Endodermal cell (in vitro differentiated cells): ENCODE measurements at regions not wholly inside any gene's neighbourhood (a gene's known extent, or its start where the extent isn't known, plus 50 kb on each side); places are given as distances from the start of the nearest gene placed in this dataset.

Source experiments
- DNase-seq: peaks from one replicate; pipeline ENCODE4 v3.0.0-alpha.2; 2017
- H3K27ac ChIP-seq: 2 replicates; pipeline ENCODE4 v1.5.1; 2013; ENCODE audit warnings: mild to moderate bottlenecking, low read depth, low read length, moderate library complexity
- H3K27me3 ChIP-seq: 2 replicates; pipeline ENCODE4 v1.6.1; 2013; ENCODE audit warnings: mild to moderate bottlenecking, low read length, moderate library complexity; ENCODE audit not compliant: insufficient read depth, control insufficient read depth, poor library complexity, severe bottlenecking
- H3K36me3 ChIP-seq: 2 replicates; pipeline ENCODE4 v1.7.0; 2013; ENCODE audit warnings: mild to moderate bottlenecking, low read length, moderate library complexity; ENCODE audit not compliant: control insufficient read depth, insufficient read depth
- H3K4me1 ChIP-seq: one replicate; pipeline ENCODE4 v1.7.0; 2013; ENCODE audit warnings: low read length; ENCODE audit not compliant: control insufficient read depth, insufficient read depth
- H3K4me3 ChIP-seq: 2 replicates; pipeline ENCODE4 v1.5.1; 2013; ENCODE audit warnings: mild to moderate bottlenecking, low read length, moderate library complexity
- H3K9ac ChIP-seq: 2 replicates; pipeline ENCODE4 v1.6.1; 2013; ENCODE audit warnings: mild to moderate bottlenecking, low read length, moderate library complexity; ENCODE audit not compliant: poor library complexity, severe bottlenecking; ENCODE audit errors: extremely low read depth
- H3K9me3 ChIP-seq: 2 replicates; pipeline ENCODE4 v1.6.1; 2013; ENCODE audit warnings: mild to moderate bottlenecking, low read length, moderate library complexity; ENCODE audit not compliant: control insufficient read depth
- H3K27ac Mint-ChIP-seq: 2 replicates; pipeline ENCODE4 v1.8.0; 2020; ENCODE audit warnings: mixed read lengths
- H3K27me3 Mint-ChIP-seq: 2 replicates; pipeline ENCODE4 v1.8.0; 2021; ENCODE audit warnings: mild to moderate bottlenecking, mixed read lengths; ENCODE audit not compliant: insufficient read depth
- H3K36me3 Mint-ChIP-seq: 2 replicates; pipeline ENCODE4 v1.8.0; 2020; ENCODE audit warnings: low read depth, mixed read lengths
- H3K4me1 Mint-ChIP-seq: 2 replicates; pipeline ENCODE4 v1.8.0; 2020; ENCODE audit warnings: mixed read lengths
- H3K4me3 Mint-ChIP-seq: 2 replicates; pipeline ENCODE4 v1.8.0; 2020; ENCODE audit warnings: mild to moderate bottlenecking, moderate library complexity, mixed read lengths
- H3K9me3 Mint-ChIP-seq: 2 replicates; pipeline ENCODE4 v1.8.0; 2020; ENCODE audit warnings: mild to moderate bottlenecking, mixed read lengths
- CTCF ChIP-seq: fragments of 200-600 bp; sonication (generic); conservative IDR thresholded peaks from 2 replicates; pipeline ENCODE4 v1.5.0; 2021; ENCODE audit warnings: antibody characterized with exemption, mild to moderate bottlenecking
- WGBS, 2 experiments: methylation state at CpG; one replicate each; pipeline versions ENCODE4 v1.1.5 to v1.1.7; 2013; ENCODE audit warnings: missing lambda C conversion rate in 2 of 2, mixed read lengths in 1 of 2; ENCODE audit not compliant: insufficient coverage in 1 of 2, insufficient read length in 1 of 2; 5-methylcytosine and 5-hydroxymethylcytosine counted together

GRCh38 chr2:14340703-14341102, 291.8 kb upstream of the LRATD1 start:
- no peaks in the 10 kb centered on the region for H3K27me3 Mint-ChIP-seq
- no peaks in the 10 kb centered on the region for H3K36me3 Mint-ChIP-seq
- H3K9me3 Mint-ChIP-seq, result peaks cover 3% of the 10 kb centered on the region
- Histone ChIP-seq H3K36me3 (no peaks in the 10 kb centered on the region), H3K27ac (no peak overlapping the region), H3K9ac (no peak overlapping the region), H3K4me1 (no peaks in the 10 kb centered on the region), H3K27me3 (no peaks in the 10 kb centered on the region), H3K4me3 (no peak overlapping the region), H3K9me3 (no peaks in the 10 kb centered on the region)
- TF ChIP-seq CTCF, result no peak
- H3K4me1 Mint-ChIP-seq, result no peaks in the 10 kb centered on the region
- 99 to 100% methylated on average over 2 to 3 of the region's 3 CpGs for WGBS, 2 experiments
- DNase-seq, result no peak
- H3K4me3 Mint-ChIP-seq, result no peak overlapping the region
- H3K27ac Mint-ChIP-seq, result no peak overlapping the region

GRCh38 chr2:14342313-14342712, 290.2 kb upstream of the LRATD1 start:
- Histone ChIP-seq H3K9ac (no peak overlapping the region), H3K27me3 (no peaks in the 10 kb centered on the region), H3K9me3 (no peaks in the 10 kb centered on the region), H3K36me3 (no peaks in the 10 kb centered on the region), H3K4me1 (no peaks in the 10 kb centered on the region), H3K4me3 (no peak overlapping the region), H3K27ac (no peak overlapping the region)
- no peak for TF ChIP-seq CTCF
- Mint-ChIP-seq H3K4me1 (no peaks in the 10 kb centered on the region), H3K9me3 (peaks cover 3% of the 10 kb centered on the region), H3K27ac (no peak overlapping the region), H3K4me3 (no peak overlapping the region), H3K36me3 (no peaks in the 10 kb centered on the region), H3K27me3 (no peaks in the 10 kb centered on the region)
- WGBS, 2 experiments, result 95 to 100% methylated on average over 3 of the region's 3 CpGs
- no peak for DNase-seq

GRCh38 chr2:14344355-14344754, 288.2 kb upstream of the LRATD1 start:
- WGBS, 2 experiments, result 89 to 93% methylated on average over 4 to 5 of the region's 5 CpGs

More at GRCh38 chr2:14344355-14344754, 288.2 kb upstream of the LRATD1 start:
- Mint-ChIP-seq H3K27me3 (no peaks in the 10 kb centered on the region), H3K4me3 (no peak overlapping the region), H3K27ac (no peak overlapping the region), H3K4me1 (no peaks in the 10 kb centered on the region), H3K36me3 (no peaks in the 10 kb centered on the region), H3K9me3 (peaks cover 3% of the 10 kb centered on the region)
- Histone ChIP-seq H3K9ac (no peak overlapping the region), H3K27me3 (no peaks in the 10 kb centered on the region), H3K36me3 (no peaks in the 10 kb centered on the region), H3K4me1 (no peaks in the 10 kb centered on the region), H3K9me3 (no peaks in the 10 kb centered on the region), H3K4me3 (no peak overlapping the region), H3K27ac (no peak overlapping the region)
- no peak for TF ChIP-seq CTCF
- DNase-seq, result no peak
